GM18520 (cell line): ENCODE measurements at regions not wholly inside any gene's neighbourhood (a gene's known extent, or its start where the extent isn't known, plus 50 kb on each side); places are given as distances from the start of the nearest gene placed in this dataset.

Experiments used
- ATAC-seq: cut with Tn5 transposase; IDR thresholded peaks from one replicate; pipeline ENCODE4 v1.9.1; 2021; ENCODE audit not compliant: unreplicated experiment

- ATAC-seq: no peak
These were observed 429.5 kb downstream of the CCDC85A start for GRCh38 chr2:56613254-56613653.

- ATAC-seq: no peak
These were observed 430.1 kb downstream of the CCDC85A start for GRCh38 chr2:56613920-56614319.

- no peak for ATAC-seq
These were observed 432.0 kb downstream of the CCDC85A start for GRCh38 chr2:56615760-56616159.

GRCh38 chr2:56624181-56624580 lies 440.4 kb downstream of the CCDC85A start:
- ATAC-seq: no peak

GRCh38 chr2:56626927-56627326 lies 443.1 kb downstream of the CCDC85A start:
- no peak for ATAC-seq

- ATAC-seq: no peak
These were observed 446.5 kb downstream of the CCDC85A start for GRCh38 chr2:56630286-56630685.

GRCh38 chr2:56647997-56648396 lies 464.2 kb downstream of the CCDC85A start:
- no peak for ATAC-seq

GRCh38 chr2:56648802-56649201 lies 465.0 kb downstream of the CCDC85A start:
- no peak for ATAC-seq

GRCh38 chr2:56654936-56655335 lies 471.1 kb downstream of the CCDC85A start:
- no peak for ATAC-seq

GRCh38 chr2:56656826-56657225 lies 473.0 kb downstream of the CCDC85A start:
- no peak for ATAC-seq

GRCh38 chr2:56666777-56667176 lies 483.0 kb downstream of the CCDC85A start:
- no peak for ATAC-seq

GRCh38 chr2:56671973-56672569 lies 488.3 kb downstream of the CCDC85A start:
- no peak for ATAC-seq

- no peak for ATAC-seq
These were observed 490.3 kb downstream of the CCDC85A start for GRCh38 chr2:56674084-56674483.

- ATAC-seq: no peak
These were observed 493.2 kb downstream of the CCDC85A start for GRCh38 chr2:56676966-56677365.

- no peak for ATAC-seq
These were observed 497.3 kb downstream of the CCDC85A start for GRCh38 chr2:56680971-56681631.

- ATAC-seq: no peak
These were observed 498.0 kb downstream of the CCDC85A start for GRCh38 chr2:56681659-56682396.

GRCh38 chr2:56682397-56682760 lies 498.6 kb downstream of the CCDC85A start:
- no peak for ATAC-seq

GRCh38 chr2:56684327-56684726 lies 500.5 kb downstream of the CCDC85A start:
- ATAC-seq: no peak

GRCh38 chr2:56685205-56685604 lies 501.4 kb downstream of the CCDC85A start:
- no peak for ATAC-seq

GRCh38 chr2:56687169-56687568 lies 503.4 kb downstream of the CCDC85A start:
- no peak for ATAC-seq

GRCh38 chr2:56688661-56689060 lies 504.9 kb downstream of the CCDC85A start:
- ATAC-seq: no peak

GRCh38 chr2:56693501-56693900 lies 509.7 kb downstream of the CCDC85A start:
- ATAC-seq: no peak
